HG02798 (cell line): ENCODE measurements at regions not wholly inside any gene's neighbourhood (a gene's known extent, or its start where the extent isn't known, plus 50 kb on each side); places are given as distances from the start of the nearest gene placed in this dataset.

Experiments
- ATAC-seq: cut with Tn5 transposase; IDR thresholded peaks from one replicate; pipeline ENCODE4 v1.9.1; 2021; ENCODE audit warnings: mild to moderate bottlenecking; ENCODE audit not compliant: unreplicated experiment, poor library complexity

- peak; percentile 78 for ATAC-seq
These were observed 81.7 kb upstream of the MSI2 start for GRCh38 chr17:57174591-57174990.

GRCh38 chr17:57178839-57179238 lies 77.5 kb upstream of the MSI2 start:
- no peak for ATAC-seq

GRCh38 chr17:57182621-57183020 lies 73.7 kb upstream of the MSI2 start:
- ATAC-seq = no peak

- no peak for ATAC-seq
These were observed 69.9 kb upstream of the MSI2 start for GRCh38 chr17:57186226-57187019.

- ATAC-seq = no peak
These were observed 68.9 kb upstream of the MSI2 start for GRCh38 chr17:57187391-57187790.

GRCh38 chr17:57195785-57196460 lies 60.4 kb upstream of the MSI2 start:
- ATAC-seq = no peak

- no peak for ATAC-seq
These were observed 58.8 kb upstream of the MSI2 start for GRCh38 chr17:57197466-57198071.

- no peak for ATAC-seq
These were observed 54.8 kb upstream of the MSI2 start for GRCh38 chr17:57201481-57201880.

GRCh38 chr17:57203040-57203439 lies 53.3 kb upstream of the MSI2 start:
- ATAC-seq = no peak
